ENCODE measurements at regions not wholly inside any gene's neighbourhood (a gene's known extent, or its start where the extent isn't known, plus 50 kb on each side); places are given as distances from the start of the nearest gene placed in this dataset.

DNA sequence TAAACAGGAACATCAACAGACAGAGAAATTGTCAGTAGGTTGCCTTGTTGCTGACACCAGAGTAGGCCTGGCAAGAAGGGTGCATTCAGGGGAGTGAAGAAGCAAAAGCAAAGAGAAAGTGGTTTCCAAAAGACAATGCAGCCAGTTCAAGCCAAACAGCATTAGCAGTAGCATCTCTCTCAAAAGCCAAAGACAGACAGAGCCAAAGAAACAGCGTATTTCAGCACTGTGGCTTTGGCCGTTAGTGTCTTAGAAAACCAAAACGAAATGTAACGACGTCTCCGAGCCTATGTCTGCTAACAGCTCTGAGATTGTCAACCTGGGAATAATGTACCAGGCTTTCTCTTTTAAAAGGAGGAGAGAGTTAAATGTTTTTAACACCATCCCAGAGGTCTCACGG, 178.6 kb downstream of the NRP2 start:
- DNase-seq, result no peak

GRCh38 chr2:205860181-205860580, 177.9 kb downstream of the NRP2 start:
- DNase-seq, result no peak

DNA sequence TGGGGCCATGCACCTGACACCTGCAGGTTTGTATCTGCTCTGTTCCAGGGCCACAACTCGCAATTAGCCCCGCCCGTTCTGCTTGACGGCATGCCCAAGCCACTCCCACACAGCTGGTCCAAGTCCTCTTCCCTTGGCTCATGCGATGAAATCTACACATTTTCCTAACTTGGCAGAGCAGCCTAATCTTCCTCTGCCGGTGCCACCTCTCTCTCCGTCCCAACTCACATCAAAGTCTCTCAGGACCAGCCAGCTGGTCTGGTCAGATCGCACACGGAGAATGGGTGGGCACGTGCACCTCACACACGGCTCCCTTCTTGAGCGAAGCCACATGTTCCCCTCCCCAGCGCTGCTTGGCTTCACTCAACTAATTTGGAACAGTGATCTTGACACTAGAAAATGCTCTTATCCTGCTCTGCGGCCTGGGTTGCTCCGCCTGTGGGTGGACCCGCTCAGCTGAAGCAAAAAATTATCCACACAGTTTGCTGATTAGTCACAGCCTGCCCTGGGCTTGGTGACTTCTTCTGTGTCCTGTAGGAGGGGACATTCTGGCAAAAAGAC, 176.7 kb downstream of the NRP2 start:
- DNase-seq, result no peak

- no peak for DNase-seq
Observed at GRCh38 chr2:205858275-205858674, 176.0 kb downstream of the NRP2 start.

DNA sequence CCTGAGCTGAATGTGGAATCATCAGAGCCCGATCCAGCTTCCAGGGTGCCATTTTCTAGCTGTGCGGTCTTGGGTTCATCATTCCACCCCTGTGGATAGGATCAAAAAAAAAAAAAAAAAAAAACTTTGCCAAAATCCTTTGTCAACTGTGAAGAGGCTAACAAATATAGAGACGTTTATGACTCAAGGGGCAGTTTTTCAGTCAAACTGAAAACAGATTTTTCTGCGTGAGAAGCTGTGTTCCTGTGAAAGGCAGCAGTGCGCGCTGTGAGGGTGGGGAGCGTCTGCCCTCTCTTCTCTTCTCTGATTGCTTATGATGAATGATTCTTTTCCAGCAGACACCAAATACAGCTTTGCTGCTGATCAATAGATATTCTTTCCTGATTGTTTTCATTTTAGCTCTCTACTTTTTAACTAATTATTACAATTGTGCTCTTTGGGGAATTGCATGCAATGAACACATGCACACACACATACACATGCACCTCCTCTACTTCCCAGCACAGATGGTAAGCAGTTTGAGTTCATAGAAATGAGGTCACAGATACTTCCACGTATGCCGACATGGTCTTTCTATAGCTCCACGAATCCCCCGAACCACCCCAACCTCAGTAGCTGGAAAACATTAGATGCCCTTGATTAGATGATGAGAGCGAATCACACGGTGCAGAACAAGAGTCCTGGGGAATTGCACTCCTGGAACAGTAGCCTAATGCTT, 175.4 kb downstream of the NRP2 start:
- DNase-seq, result no peak

GRCh38 chr2:205852457-205852856, 170.2 kb downstream of the NRP2 start:
- DNase-seq, result no peak

DNA sequence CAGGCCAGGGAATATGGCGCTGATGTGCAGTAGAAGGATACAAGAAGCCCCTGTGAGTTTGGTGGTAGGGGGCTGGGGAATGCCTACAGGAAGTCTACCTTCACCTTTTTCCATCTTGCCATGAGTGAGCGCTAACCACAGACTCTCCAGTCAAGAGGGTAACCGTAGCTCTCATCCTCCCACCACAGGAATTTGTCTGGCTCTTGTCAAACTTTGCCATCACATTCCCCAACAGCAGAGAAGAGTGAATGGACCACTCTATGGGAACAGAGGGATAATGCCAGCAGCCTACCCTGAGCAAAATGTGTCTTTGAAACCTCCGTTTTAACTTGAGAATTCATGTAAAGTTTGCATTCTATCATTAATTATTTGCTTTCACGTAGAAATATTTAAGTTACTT, 168.3 kb downstream of the NRP2 start:
- no peak for DNase-seq

GRCh38 chr2:205850132-205850531, 167.8 kb downstream of the NRP2 start:
- no peak for DNase-seq

GRCh38 chr2:205849136-205849535, 166.8 kb downstream of the NRP2 start:
- no peak for DNase-seq

DNA sequence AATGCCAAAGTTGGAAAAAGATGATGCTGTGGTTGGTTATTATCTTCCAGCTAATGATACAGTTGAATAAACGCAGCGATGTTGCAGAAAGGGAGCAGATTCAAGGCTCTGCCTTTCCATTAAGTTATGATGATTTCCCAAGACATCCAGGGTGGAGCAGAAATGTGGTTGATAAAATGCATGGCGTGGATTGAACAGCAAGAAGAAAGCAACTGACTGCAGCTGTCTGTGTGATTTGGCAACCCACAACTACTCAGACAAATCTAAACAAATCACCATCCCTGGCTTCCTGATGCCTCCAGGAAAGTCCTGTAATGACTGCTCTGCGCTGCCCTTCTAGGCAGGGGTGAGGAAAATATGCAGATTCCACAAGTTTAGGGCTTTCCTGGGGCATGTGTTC, 166.3 kb downstream of the NRP2 start:
- DNase-seq, result no peak

All from CD4-positive, alpha-beta T cell treated with Interleukin-10 for 1 hour (primary cell).